GM21723 (cell line): ENCODE measurements at regions not wholly inside any gene's neighbourhood (a gene's known extent, or its start where the extent isn't known, plus 50 kb on each side); places are given as distances from the start of the nearest gene placed in this dataset.
"Not testable (repeated sequence)": the region's sequence is repeated elsewhere in the genome, so short reads cannot be mapped to it uniquely, and the experiment has no call there.

Experiments
- ATAC-seq: cut with Tn5 transposase; IDR thresholded peaks from one replicate; pipeline ENCODE4 v1.9.1; 2021; ENCODE audit warnings: mild to moderate bottlenecking, moderate library complexity; ENCODE audit not compliant: unreplicated experiment

DNA sequence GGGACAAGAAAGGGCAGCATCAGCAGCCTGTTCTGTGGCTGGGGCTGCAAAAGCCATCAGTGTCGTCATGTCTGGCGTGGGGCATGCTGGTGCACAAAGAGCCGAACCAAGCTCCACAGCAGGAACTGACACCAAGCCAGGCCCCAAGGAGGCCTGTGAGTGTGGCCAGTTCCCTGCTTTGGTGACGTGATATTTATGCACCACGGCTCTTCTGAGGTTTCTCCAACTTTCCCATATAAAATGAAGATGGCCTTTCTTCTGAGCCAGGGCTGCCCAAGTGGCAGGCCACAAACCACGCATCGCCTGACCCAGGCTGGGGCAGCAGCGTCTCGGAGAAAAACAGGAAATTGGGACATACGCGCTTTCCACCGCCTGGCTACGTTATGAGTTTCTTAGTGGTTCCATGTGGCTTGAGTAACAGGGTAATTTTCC lies 109.9 kb downstream of the RIN2 start:
- ATAC-seq = no peak

DNA sequence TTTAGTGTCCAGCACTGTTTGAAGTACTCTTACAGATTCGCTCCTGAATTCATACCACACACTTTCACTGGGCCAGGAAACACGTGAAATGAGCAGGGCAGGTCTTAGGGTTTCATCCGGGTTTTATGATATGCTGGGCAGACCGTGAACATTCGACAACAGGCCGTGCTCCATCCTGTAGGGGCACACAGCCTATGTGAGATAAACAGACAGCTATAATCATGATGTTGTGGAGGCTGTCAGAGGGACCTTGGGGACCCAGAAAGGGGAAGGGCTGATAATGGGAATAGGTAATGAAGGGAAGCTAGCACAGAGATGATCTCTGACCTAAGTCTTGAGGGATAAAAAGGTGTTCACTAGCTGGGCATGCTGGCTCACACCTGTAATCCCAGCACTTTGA lies 110.4 kb downstream of the RIN2 start:
- no peak for ATAC-seq

DNA sequence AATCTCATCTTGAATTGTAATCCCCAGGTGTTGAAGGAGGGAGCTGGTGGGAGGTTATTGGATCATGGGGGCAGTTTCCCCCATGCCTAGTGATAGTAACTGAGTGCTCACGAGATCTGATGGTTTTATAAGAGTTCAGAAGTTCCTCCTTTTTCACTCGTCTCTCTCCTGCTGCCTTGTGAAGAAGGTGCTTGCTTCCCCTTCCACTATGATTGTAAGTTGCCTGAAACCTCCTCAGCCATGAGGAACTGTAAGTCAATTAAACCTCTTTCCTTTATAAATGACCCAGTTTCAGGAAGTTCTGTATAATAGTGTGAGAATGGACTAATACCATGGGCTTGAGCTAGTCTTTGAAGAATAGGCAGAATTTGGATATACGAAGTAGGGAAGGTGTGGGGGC lies 113.9 kb downstream of the RIN2 start:
- ATAC-seq = no peak

DNA sequence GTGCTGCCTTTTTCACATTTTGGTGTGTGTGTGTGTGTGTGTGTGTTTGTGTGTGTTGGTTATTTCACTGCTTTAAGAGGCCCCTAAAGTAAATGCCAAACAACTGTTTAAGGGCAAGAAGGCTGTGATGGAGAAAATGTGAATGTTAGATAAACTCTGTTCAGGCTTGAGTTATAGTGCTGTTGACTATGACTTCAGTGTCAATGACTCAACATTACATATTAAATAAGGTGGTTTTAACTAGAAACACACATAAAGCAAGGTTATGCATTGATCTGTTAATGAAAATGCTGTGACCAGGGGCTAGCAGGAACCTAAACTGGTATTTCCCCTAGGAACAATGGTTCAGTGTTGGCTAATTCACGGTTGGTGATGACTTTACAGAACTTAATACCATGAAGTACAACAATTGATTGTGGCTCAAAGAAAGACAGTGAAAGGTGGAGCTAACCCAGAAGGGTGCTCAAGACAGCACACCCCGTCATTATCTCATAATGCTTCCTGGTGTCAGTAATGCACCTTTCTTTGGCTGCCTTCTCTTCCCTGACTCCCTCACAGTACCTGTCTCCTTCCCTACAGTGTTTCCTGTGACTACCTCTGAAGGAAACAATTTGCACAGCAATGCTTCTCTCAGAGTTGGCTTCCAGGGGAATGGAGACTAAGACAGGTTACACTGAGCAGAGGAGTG lies 116.1 kb downstream of the RIN2 start:
- ATAC-seq = no peak

DNA sequence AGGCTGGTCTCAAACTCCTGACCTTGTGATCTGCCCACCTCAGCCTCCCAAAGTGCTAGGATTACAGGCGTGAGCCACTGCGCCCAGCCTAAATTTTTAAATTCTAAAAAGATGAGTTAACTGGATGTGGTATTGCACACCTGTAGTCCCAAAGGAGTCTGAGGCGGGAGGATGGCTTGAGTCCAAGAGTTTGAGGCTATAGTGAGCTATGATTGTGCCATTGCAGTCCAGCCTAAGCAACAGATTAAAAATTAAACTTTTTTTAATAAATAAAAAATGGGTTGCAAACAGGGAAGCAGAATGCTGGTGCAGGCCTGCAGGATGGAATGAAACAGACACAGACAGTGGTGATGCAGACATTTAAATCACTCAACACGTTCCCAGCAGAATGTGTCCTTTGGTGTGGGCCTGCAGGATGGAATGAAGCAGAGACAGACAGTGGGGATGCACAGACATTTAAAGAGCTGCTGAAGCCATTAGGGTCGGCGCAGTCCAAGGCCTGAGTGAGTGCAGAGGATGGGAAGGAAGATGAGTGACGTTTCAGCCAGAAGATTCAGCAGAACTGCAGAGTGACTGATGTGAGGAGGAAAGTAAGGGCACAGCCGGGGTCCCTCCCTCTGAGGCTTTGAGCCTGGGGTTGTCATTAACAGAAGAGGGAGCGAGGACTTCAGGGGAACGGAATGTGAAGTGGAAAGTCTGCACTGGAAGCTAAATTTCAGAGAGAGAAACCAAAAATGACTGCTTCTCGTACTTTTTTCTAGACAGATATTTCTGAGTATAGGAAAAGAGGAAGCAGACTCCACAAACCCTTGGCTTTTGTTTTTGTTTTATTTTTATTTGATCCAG lies 117.5 kb downstream of the RIN2 start:
- ATAC-seq = no peak

DNA sequence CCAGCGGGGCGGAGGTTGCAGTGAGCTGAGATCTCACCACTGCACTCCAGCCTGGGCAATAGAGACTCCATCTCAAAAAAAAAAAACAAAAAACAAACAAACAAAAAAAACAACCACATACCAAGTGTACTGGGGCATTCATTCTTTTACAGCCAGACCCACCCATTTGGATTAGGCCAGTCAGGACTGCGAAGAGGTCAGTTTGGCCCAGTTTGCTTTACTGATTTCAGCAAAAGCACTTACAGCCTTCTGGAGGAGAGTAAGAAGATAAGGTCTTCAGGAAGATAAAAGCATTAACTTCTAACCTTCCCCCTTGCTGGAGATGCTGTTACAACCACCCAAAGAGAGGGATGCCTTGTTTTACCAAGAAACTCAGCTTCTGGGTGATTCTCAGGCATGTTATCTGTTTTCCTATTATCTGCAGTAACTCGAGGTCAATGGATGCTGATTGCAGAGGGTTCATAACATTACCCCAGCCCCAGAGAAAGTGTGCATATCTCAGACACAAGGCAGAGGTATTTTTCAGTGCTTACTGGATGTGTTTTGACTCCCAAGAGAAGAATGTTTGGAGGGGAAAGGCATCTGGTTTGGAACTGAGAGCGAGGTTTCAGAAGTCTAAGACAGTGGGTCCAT lies 118.9 kb downstream of the RIN2 start:
- ATAC-seq = no peak

DNA sequence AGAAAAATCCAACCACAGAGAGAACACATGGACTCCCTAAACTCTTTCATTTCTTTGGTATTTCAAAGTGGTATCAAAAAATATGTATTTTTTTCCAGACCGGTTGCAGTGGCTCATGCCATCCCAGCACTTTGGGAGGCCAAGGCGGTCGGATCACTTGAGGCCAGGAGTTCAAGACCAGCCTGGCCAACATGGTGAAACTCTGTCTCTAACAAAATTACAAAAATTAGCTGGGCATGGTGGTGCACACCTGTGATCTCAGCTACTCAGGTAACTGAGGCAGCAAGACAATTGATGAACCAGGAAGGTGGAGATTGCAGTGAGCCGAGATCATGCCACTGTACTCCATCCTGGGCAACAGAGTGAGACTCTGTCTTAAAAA lies 121.8 kb downstream of the RIN2 start:
- not testable (repeated sequence) for ATAC-seq

DNA sequence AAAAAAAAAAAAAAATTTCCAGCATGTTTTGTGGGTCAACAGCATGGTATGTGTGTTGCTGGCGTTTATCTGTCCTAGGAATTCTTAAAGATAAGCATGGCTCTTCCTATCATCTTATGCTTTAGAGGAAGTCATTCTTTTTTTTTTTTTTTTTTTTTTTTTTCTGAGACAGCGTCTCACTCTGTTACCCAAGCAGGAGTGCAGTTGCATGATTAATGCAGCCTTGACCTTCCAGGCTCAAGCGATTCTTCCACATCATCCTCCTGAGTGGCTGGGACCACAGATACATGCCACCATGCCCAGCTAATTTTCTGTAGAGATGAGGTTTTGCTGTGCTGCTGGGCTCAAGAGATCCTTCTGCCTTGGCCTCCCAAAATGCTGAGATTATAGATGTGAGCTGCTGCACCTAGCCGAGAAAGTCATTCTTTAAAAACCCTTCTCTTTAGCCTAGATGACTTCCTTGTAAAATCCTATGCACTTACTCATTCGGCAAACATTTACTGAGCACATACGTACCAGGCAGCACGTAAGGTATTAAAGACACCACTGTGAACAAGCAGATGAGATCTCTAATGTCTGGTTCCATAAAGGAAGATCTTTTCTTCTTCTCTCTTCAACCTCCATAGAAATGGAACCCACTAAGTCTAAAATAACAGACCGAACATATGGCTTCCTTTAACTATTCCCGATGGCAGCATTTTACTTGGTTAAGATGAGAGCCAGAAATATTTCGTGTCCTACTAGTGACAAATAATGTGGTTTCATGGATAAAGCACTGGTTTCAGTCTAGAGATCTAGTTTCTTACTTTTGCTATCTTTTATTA lies 122.4 kb downstream of the RIN2 start:
- no peak for ATAC-seq

DNA sequence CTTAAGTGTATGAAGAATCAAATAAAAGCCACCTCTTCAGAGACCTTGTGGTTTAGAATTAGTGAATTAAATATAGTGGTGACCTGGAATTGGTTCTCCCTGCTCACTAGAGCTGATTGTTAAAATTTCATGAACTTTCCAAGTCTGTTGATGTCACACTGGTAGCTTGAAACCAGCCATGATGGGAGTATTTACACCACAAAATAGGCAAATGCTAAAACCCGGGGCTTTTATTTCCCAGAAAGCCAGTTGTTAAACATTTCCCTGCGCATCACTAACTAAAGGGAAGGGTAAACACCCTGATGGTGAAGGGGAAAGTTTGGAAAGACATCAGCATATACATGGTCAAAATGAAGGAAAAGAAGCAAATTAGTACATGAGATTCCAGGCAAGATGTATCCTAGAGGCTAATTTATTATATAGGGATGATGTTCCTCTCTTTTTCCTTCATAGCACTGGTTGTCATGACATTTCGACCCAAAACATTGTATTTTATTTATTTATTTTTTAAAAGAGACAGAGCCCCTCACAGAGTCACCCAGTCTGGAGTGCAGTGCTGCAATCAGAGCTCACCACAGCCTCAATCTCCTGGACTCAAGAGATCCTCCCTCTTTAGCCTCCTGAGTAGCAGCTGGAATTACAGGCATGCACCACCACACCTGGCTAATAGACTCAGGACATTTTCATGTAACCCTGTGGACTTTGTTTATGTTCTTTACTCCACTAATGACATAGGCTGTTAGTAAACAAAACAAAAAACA lies 123.2 kb downstream of the RIN2 start:
- ATAC-seq = no peak

DNA sequence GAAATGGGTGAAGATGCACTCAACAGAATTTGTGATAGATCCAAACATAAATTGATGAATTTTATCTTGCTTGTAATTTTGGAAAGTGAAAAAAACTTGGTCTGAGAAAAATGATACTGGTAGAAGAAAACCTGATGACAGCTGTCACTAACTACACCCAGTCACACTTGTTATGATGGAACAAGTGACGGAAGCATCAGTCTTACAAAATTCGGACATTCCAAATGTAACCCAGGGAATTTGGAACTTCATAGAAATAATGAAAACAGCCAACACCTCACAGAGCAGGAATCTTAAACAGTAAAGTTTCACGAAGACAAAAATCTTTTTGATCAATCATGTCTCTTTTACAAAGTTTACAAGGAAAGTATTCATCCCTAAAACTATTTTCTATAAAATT lies 123.9 kb downstream of the RIN2 start:
- ATAC-seq = no peak

DNA sequence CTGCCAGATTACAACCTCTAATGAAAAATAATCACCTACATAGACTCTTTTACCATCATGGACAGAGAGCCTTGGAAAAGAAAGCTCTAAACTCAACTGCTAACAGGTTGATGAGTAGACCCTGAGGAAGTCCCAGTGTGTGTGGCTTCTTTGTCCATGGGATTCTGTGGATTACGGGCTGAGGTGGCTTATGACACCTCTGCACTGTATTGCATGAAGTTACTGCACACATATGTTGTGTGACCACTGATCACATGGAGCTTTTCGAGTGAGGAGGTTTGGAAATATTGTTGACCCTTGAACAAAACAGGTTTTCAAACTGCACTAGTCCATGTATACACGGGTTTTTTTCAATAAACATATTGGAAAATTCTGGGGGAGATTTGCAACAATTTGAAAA lies 124.4 kb downstream of the RIN2 start:
- ATAC-seq = no peak

DNA sequence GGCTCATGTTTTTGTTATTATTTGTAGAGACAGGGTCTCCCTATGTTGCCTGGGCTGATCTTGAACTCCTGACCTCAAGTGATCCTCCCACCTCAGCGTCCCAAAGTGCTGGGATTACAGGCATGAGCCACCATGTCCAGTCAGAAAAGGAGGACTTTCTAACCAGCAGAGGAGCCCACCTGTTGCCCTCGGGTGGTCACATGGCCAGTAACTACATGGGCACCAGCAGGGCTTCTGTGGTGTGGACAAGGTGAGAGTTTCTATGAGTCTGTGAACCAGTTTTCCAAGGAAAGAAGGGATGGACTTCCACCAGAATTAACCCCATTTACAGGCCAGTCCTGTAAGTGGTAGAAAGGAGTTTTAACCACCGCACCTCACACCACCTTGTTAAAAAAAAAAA lies 125.4 kb downstream of the RIN2 start:
- ATAC-seq = no peak

DNA sequence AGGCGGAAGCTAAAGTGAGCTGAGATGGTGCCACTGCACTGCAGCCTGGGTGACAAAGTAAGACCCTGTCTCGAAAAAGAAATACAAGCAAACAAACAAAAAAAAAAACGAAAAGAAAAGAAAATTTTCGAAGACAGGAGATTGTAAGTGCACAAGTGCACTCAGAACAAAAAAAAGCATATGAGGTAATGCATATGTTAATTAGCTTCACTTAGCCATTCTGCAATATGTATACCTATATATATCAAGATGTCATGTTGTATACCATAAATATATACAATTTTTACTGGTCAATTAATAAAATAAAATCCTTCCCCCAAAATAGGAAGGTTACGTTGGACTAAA lies 127.5 kb downstream of the RIN2 start:
- ATAC-seq = no peak

DNA sequence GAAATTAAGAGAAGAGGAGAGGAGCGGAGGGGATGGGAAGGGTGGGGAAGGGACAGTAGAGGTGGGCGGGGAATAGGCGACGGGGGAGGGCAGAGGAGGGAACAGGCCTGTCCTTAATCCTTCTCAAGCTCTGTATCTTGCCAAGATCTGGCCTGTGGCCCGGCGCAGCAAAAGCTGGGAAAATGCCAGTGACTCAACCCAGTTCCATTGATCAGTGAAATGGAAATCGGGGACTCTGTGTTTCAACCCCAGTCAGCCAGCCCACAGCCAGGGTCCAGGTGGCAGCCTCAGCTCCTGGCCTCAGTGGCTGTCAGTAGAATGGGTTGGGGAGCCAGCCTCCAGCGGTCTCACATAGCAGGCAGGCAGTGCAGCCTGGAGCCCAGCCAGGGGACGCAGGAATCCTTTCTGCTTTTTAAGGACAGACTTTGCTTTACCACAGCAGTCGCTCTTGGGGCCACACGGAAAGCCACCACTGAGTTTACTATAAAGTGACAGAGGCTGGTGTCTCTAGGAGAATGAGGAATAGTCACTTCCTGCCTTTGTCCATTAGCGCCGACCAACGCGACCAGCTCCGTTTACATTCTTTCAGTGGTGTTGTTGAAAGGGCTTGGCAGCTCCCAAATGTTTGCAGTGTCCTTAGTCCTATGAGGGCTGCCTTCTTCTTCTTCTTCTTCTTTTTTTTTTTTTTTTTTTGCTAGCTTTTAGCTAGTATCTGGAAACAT lies 128.0 kb downstream of the RIN2 start:
- ATAC-seq = no peak

DNA sequence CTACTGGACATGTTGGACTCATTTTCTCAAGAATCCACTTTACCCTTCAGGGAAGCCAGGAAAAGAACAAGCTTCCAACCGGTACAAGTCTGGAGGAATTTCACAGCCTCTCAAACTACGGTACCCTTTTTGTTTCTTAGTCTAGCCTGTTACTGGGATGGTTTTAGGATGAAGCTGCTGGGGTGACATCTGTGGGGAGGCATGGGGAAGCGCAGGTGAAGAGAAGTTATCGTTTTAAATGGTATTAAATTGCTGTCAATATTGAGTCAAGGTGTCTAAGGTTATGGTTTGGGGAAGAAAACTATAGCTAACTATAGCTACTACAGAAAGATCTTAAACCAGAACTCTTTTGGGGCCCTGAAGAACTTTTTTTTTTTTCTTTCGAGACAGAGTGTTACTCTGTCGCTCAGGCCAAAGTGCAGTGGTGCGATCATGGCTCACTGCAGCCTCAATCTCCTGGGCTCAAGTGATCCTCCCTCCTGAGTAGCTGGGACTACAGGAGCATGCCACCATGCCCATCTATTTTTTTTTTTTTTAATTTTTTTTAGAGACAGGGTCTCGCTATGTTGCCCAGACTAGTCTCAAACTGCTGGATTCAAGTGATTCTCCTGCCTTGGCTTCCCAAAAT lies 128.7 kb downstream of the RIN2 start:
- ATAC-seq = no peak

DNA sequence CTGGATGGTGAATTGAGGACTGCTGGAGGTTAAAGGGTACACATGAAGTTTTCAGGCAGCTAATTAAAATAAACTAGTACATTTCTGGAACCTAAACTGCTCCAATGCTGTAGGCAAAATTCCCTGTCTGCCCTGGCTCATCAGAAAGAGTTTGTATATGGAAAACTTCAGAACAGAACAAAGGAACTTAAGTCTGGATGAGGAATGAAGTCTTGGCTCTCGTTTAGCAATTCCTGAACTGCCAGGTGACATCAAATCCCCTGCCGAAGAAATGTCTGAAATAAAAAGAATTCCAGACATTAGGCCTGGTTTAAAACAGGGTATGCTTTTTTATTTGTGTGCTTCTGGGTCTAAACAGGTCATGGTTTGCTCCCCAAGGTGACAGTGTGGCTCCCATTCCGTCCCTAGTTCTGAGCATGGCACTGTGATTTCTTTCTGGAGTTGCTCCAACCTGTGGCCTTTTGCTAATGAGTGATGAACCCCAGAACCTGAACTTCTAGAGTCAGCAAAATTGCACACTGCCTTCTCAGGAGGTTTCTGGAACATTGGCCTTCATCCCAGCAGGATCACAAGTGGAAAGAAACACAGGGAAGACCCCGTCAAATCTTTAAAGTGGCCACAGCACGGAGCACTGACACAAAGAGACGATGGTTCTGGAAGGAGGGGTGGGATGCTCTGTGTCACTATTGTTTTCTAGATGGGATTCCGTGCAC lies 129.4 kb upstream of the NAA20 start:
- ATAC-seq = no peak

DNA sequence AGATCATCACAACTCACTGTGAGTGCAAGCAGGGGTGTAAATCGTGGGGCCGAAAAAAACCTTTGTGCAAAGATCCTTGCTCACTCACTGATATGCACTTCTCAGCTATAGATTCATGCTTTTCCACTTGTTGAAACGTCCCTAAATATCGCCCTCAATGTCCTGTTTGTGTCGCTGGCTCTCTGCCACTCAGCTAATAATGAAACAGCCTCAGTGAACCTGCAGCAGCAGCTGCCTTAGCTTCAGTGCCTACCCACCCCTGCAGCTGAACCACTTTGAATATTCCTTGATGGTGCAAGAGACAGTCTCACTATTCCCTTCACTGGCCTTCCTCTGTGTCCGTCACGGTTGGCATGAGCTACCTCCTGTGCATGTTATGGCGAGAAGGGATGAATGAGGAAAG lies 128.9 kb upstream of the NAA20 start:
- no peak for ATAC-seq

DNA sequence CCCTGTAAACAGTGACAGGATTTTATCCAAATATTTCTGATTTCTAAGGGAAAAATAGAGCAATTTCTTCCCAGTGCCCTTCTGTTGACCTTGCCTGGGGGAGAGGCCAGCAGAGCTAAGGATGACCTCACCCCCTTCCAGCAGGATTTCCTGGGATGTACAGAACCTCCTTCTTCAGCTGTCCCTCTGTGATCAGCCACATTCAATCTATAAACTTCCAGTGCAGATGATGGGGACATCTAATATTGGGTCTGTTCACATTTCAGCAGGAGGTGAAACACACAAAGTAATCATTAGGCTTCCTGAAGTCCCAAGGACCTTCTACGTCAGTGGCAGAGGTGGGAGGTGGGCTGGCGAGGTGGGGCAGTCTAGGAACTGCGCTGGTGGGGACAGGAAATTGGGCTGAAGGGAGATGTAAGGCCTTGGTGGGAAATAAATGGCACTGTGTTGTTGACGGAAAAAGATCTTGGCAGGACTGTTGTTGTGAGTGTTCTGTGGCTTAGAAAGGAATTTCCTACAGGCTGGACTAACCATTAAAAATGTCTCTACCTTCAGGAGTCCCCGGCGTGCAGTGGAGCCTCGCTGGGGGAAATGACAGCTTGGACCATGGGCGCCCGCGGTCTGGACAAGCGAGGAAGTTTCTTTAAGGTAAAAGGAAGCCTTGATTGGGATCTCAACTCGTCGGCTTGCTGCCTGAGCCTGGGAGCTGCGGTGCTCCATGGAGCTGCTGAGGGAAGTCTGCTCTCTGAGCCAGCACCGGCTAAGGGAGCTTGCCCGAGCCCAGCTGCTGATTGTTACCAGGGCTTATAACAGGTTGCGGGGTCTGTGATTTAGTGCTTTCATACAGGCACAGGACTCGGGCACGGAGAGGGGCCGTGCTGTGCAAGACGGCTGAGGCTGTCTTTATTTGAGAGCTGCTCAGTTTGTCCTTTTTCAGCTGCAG lies 127.9 kb upstream of the NAA20 start:
- no peak for ATAC-seq
